K562 (cell line): ENCODE measurements at regions not wholly inside any gene's neighbourhood (a gene's known extent, or its start where the extent isn't known, plus 50 kb on each side); places are given as distances from the start of the nearest gene placed in this dataset.

ENCODE experiments used
- ATAC-seq: fragments of 200-7000 bp; cut with Tn5 transposase; 3 replicates; pipeline ENCODE4 v1.9.1; 2020; ENCODE audit warnings: moderate library complexity
- BruUV-seq: library from RNA; stranded (reverse); fragments of 400-500 nt; replicated peaks from 2 replicates; lab custom pipeline; 2021; lab: Mats Ljungman, UMichigan
- CTCF ChIA-PET: fragments of 300-600 bp; formaldehyde crosslinking; extraction: SDS; loops from one replicate; lab custom pipeline; 2021; ENCODE audit warnings: low intra/inter-chr PET ratio; lab: Yijun Ruan, JAX
- POLR2A ChIA-PET: fragments of 300-600, 350-650 bp; sonication (Branson Sonifier 250); formaldehyde crosslinking; extraction: SDS; loops from one replicate; lab custom pipeline; 2021; ENCODE audit warnings: antibody characterized with exemption, inconsistent platforms; lab: Yijun Ruan, JAX
- DNase-seq, 4 experiments: peaks; one replicate each; pipeline versions ENCODE4 v3.0.0 to v3.0.0-alpha.2; 2011 to 2018; ENCODE audit warnings: low spot score in 3 of 4, mixed read lengths in 3 of 4; ENCODE audit errors: extremely low read depth in 1 of 4
- FAIRE-seq: peaks from 2 replicates; lab custom pipeline; 2011; peaks lifted over from hg19 to GRCh38; lab: Jason Lieb, UNC
- H2AFZ ChIP-seq: 2 replicates; pipeline ENCODE4 v1.6.0; 2011; ENCODE audit warnings: low read depth, low read length, control low read depth, inconsistent platforms
- H3K27ac ChIP-seq: fragments of 200-600 bp; 3 replicates; pipeline ENCODE4 v1.8.0; 2011; ENCODE audit warnings: low read depth, mild to moderate bottlenecking, control low read depth, inconsistent platforms, low read length, moderate library complexity, mixed read lengths; ENCODE audit errors: extremely low read depth
- H3K27me3 ChIP-seq, 2 experiments: fragments of 300-600 bp in 1 of 2; 2 replicates in 1 of 2; 3 replicates in 1 of 2; pipeline versions ENCODE4 v1.6.0 to v1.8.0; 2011; ENCODE audit warnings: inconsistent platforms in 2 of 2, low read length in 2 of 2, mild to moderate bottlenecking in 1 of 2, mixed read lengths in 1 of 2, moderate library complexity in 1 of 2; ENCODE audit not compliant: control insufficient read depth in 2 of 2, insufficient read depth in 2 of 2
- H3K36me3 ChIP-seq: fragments of 300-600 bp; 3 replicates; pipeline ENCODE4 v1.8.0; 2011; ENCODE audit warnings: mild to moderate bottlenecking, low read length, inconsistent platforms; ENCODE audit not compliant: control insufficient read depth, insufficient read depth
- H3K4me1 ChIP-seq, 2 experiments: fragments of 200-600 bp in 1 of 2; replicated peaks in 1 of 2; 2 replicates in 1 of 2; 3 replicates in 1 of 2; pipeline versions ENCODE4 v1.5.1 to v1.8.0; 2011; ENCODE audit warnings: inconsistent platforms in 2 of 2, low read length in 2 of 2, mild to moderate bottlenecking in 1 of 2, mixed read lengths in 1 of 2, moderate library complexity in 1 of 2; ENCODE audit not compliant: control insufficient read depth in 2 of 2, insufficient read depth in 2 of 2
- H3K4me2 ChIP-seq: 2 replicates; pipeline ENCODE4 v1.6.1; 2011; ENCODE audit warnings: low read length, control low read depth, inconsistent platforms, mixed read lengths; ENCODE audit not compliant: insufficient read depth
- H3K4me3 ChIP-seq: fragments of 200-600 bp; sonication (generic), shearing (Covaris generic); 2 replicates; pipeline ENCODE4 v1.5.1; 2016; ENCODE audit warnings: control low read depth, inconsistent platforms
- H3K79me2 ChIP-seq: fragments of 200-600 bp; 3 replicates; pipeline ENCODE4 v1.8.0; 2011; ENCODE audit warnings: low read length, inconsistent platforms; ENCODE audit not compliant: control insufficient read depth, insufficient read depth
- H3K9ac ChIP-seq, 2 experiments: 2 replicates each; pipeline versions ENCODE4 v1.6.0 to v1.6.1; 2011; ENCODE audit warnings: low read depth in 2 of 2, low read length in 2 of 2, control low read depth in 1 of 2, inconsistent platforms in 1 of 2, mild to moderate bottlenecking in 1 of 2, mixed read lengths in 1 of 2; ENCODE audit not compliant: insufficient read depth in 1 of 2
- H3K9me1 ChIP-seq: one replicate; pipeline ENCODE4 v1.6.0; 2011; ENCODE audit warnings: inconsistent platforms, mild to moderate bottlenecking, low read length, moderate library complexity; ENCODE audit not compliant: control insufficient read depth, insufficient read depth
- H3K9me3 ChIP-seq: replicated peaks from 2 replicates; pipeline ENCODE4 v1.5.1; 2011; ENCODE audit warnings: low read depth, low read length, inconsistent platforms; ENCODE audit not compliant: control insufficient read depth, insufficient read depth
- H4K20me1 ChIP-seq: replicated peaks from 2 replicates; pipeline ENCODE4 v1.6.1; 2011; ENCODE audit warnings: low read length, inconsistent platforms, mixed read lengths; ENCODE audit not compliant: control insufficient read depth, insufficient read depth
- ASH1L ChIP-seq: fragments of 450-650 bp; IDR thresholded peaks from 2 replicates; pipeline ENCODE4 v1.6.1; 2018; ENCODE audit warnings: borderline replicate concordance, mild to moderate bottlenecking, low read depth; ENCODE audit not compliant: partially characterized antibody
- CREBBP ChIP-seq: IDR thresholded peaks from one replicate; pipeline ENCODE4 v1.6.1; 2012; ENCODE audit warnings: low read depth, mild to moderate bottlenecking, control low read depth, inconsistent platforms, low read length
- CTBP1 ChIP-seq: fragments of 450-650 bp; IDR thresholded peaks from 2 replicates; pipeline ENCODE4 v1.6.1; 2016; ENCODE audit warnings: borderline replicate concordance
- DPF2 ChIP-seq: fragments of 450-650 bp; IDR thresholded peaks from 2 replicates; pipeline ENCODE4 v1.6.1; 2016
- KLF1 ChIP-seq: fragments of 450-650 bp; IDR thresholded peaks from 2 replicates; pipeline ENCODE4 v1.6.1; 2016; ENCODE audit warnings: missing genetic modification characterization, missing compliant biosample characterization
- KLF13 ChIP-seq: fragments of 450-650 bp; IDR thresholded peaks from 2 replicates; pipeline ENCODE4 v1.6.1; 2016; ENCODE audit warnings: missing genetic modification characterization, low read depth, mild to moderate bottlenecking, missing compliant biosample characterization, moderate library complexity, borderline replicate concordance
- MCM5 ChIP-seq: fragments of 450-650 bp; IDR thresholded peaks from 2 replicates; pipeline ENCODE4 v1.6.1; 2016; ENCODE audit warnings: low read depth
- NCOR1 ChIP-seq: fragments of 450-650 bp; IDR thresholded peaks from 2 replicates; pipeline ENCODE4 v1.6.1; 2016; ENCODE audit warnings: mild to moderate bottlenecking, moderate library complexity
- NR2F6 ChIP-seq: fragments of 450-650 bp; formaldehyde crosslinking; IDR thresholded peaks from 2 replicates; pipeline ENCODE4 v1.4.0; 2020; ENCODE audit warnings: mild to moderate bottlenecking
- PHB ChIP-seq: fragments of 250-450 bp; sonication (Bioruptor Pico); IDR thresholded peaks from 2 replicates; pipeline ENCODE4 v1.5.0; 2021
- PRPF4 ChIP-seq: fragments of 200-400 bp; formaldehyde crosslinking; IDR thresholded peaks from one replicate; pipeline ENCODE4 v1.6.1; 2017; ENCODE audit warnings: low read length, low read depth, mild to moderate bottlenecking; ENCODE audit not compliant: insufficient read depth, poor library complexity, severe bottlenecking
- PURB ChIP-seq: sonication (generic); formaldehyde crosslinking; IDR thresholded peaks from 2 replicates; pipeline ENCODE4 v1.9.0; 2021; ENCODE audit warnings: low read depth, mild to moderate bottlenecking, missing genetic modification reagents
- SMAD4 ChIP-seq: fragments of 250-450 bp; sonication (Bioruptor Pico); conservative IDR thresholded peaks from 2 replicates; pipeline ENCODE4 v1.8.0; 2021; ENCODE audit warnings: inconsistent platforms, mild to moderate bottlenecking, moderate library complexity
- SP1 ChIP-seq: sonication (generic); formaldehyde crosslinking; IDR thresholded peaks from 2 replicates; pipeline ENCODE4 v1.8.1; 2022; ENCODE audit warnings: mild to moderate bottlenecking, missing genetic modification reagents
- TBL1XR1 ChIP-seq, 2 experiments: IDR thresholded peaks; 2 replicates each; pipeline ENCODE4 v1.6.1; 2012; ENCODE audit warnings: improper control_type of control experiment in 2 of 2, low read length in 2 of 2, mild to moderate bottlenecking in 1 of 2
- TFAM ChIP-seq: fragments of 250-450 bp; sonication (Bioruptor Pico); conservative IDR thresholded peaks from 2 replicates; pipeline ENCODE4 v1.5.0; 2021; ENCODE audit warnings: mild to moderate bottlenecking, moderate library complexity
- ZNF408 ChIP-seq: fragments of 250-450 bp; sonication (Bioruptor Pico); IDR thresholded peaks from 2 replicates; pipeline ENCODE4 v1.4.0; 2020; ENCODE audit warnings: low read depth, mild to moderate bottlenecking, moderate library complexity
- ZSCAN32 ChIP-seq: fragments of 450-650 bp; formaldehyde crosslinking; IDR thresholded peaks from 2 replicates; pipeline ENCODE4 v1.4.0; 2020; ENCODE audit warnings: mild to moderate bottlenecking, moderate library complexity
- WGBS: fragments of 100-300 bp; shearing (Covaris generic); methylation state at CpG from one replicate; pipeline ENCODE4 v1.1.6; 2016; ENCODE audit warnings: low coverage, mixed read lengths; ENCODE audit not compliant: insufficient coverage; ENCODE audit errors: missing lambda C conversion rate; 5-methylcytosine and 5-hydroxymethylcytosine counted together
- in situ Hi-C: fragments of 300-500 bp; cut with MboI; formaldehyde crosslinking; loops from 4 replicates; pipeline ENCODE4 v1.15.0; 2018; ENCODE audit warnings: inconsistent platforms, mixed read lengths
- intact Hi-C: fragments of 100-400 bp; cut with micrococcal nuclease; formaldehyde crosslinking; loops from 2 replicates; pipeline ENCODE4 v1.14.2; 2022
- TF ChIP-seq, protein P1 (sequence below): fragments of 250-450 bp; sonication (Bioruptor Pico); IDR thresholded peaks from 2 replicates; pipeline ENCODE4 v1.5.1; 2021; ENCODE audit warnings: mild to moderate bottlenecking
- TF ChIP-seq, protein P2 (sequence below): fragments of 450-650 bp; IDR thresholded peaks from 2 replicates; pipeline ENCODE4 v1.7.0; 2016; ENCODE audit warnings: borderline replicate concordance

DNA sequence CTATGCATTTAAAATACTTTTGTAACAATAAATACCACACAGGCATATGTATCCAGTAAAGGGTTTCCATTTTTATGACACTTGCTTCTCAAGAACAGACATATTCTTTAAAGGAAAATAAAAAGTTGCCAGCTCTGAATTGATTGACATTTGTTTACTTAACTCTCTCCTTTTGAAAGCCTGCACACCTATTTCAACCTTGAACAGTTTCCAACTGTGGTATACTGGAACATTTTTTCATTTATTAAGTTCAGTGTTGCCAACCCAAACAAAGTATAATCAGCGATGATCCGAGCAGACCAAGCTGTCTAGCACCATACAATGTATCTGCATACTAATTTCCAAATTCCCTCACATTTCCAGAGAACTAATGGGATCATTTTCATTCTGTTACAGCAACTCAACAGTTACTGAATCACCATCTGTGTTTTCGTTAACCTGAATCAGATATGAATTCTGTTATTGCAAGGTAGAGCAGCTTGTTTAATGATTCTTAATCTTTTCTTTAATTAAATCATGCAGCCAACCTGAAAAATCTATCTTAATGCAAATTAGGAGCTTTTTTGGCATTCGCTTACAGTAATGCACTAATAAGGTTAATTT is 725.5 kb upstream of the ZEB2 start:
- H3K4me2 ChIP-seq = no peak overlapping the region

More for the DNA sequence above, 725.5 kb upstream of the ZEB2 start:
- Histone ChIP-seq H3K9me1 (no peaks in the 10 kb centered on the region), H4K20me1 (no peaks in the 10 kb centered on the region), H3K4me1 (no peaks in the 10 kb centered on the region), H2AFZ (no peak overlapping the region; the same call in 1 of the 2 replicates), H3K36me3 (no peaks in the 10 kb centered on the region)
- BruUV-seq = no TSS peak
- ATAC-seq = no peak
- WGBS = 35% methylated on average over 4 of the region's 4 CpGs
- intact Hi-C loops = no loop called here
- FAIRE-seq = no peak
- TF ChIP-seq TBL1XR1 (IDR thresholded peaks at IDR 0.05; ENCODE audit: low read length in 2 of 2) = no peak
- TF ChIP-seq DPF2 = no peak
- no peak for TF ChIP-seq PURB (CRISPR knock-in tag)
- TF ChIP-seq NCOR1 = no peak
- TF ChIP-seq ZSCAN32 (CRISPR knock-in tag) = no peak
- TF ChIP-seq CTBP1 = no peak
- no peak for TF ChIP-seq TFAM
- TF ChIP-seq KLF13 (tag) = no peak
- no peak for TF ChIP-seq ASH1L
- TF ChIP-seq ZNF408 (CRISPR knock-in tag) = no peak
- no peak for TF ChIP-seq KLF1 (tag)
- no peak for TF ChIP-seq SP1
- TF ChIP-seq SMAD4 (CRISPR knock-in tag) = no peak
- TF ChIP-seq CREBBP = no peak
- TF ChIP-seq, protein P1, sequence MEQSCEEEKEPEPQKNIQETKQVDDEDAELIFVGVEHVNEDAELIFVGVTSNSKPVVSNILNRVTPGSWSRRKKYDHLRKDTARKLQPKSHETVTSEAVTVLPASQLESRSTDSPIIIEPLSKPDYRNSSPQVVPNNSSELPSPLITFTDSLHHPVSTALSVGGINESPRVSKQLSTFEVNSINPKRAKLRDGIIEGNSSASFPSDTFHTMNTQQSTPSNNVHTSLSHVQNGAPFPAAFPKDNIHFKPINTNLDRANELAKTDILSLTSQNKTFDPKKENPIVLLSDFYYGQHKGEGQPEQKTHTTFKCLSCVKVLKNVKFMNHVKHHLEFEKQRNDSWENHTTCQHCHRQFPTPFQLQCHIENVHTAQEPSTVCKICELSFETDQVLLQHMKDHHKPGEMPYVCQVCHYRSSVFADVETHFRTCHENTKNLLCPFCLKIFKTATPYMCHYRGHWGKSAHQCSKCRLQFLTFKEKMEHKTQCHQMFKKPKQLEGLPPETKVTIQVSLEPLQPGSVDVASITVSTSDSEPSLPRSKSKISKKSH (CRISPR knock-in tag) = no peak
- TF ChIP-seq PHB (CRISPR knock-in tag) = no peak
- TF ChIP-seq, protein P2, sequence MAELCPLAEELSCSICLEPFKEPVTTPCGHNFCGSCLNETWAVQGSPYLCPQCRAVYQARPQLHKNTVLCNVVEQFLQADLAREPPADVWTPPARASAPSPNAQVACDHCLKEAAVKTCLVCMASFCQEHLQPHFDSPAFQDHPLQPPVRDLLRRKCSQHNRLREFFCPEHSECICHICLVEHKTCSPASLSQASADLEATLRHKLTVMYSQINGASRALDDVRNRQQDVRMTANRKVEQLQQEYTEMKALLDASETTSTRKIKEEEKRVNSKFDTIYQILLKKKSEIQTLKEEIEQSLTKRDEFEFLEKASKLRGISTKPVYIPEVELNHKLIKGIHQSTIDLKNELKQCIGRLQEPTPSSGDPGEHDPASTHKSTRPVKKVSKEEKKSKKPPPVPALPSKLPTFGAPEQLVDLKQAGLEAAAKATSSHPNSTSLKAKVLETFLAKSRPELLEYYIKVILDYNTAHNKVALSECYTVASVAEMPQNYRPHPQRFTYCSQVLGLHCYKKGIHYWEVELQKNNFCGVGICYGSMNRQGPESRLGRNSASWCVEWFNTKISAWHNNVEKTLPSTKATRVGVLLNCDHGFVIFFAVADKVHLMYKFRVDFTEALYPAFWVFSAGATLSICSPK = no peak
- TF ChIP-seq PRPF4 = no peak
- TF ChIP-seq NR2F6 (CRISPR knock-in tag) = no peak
- no peak for TF ChIP-seq MCM5
- TF ChIP-seq, all 486 proteins: peak for 0
- DNase-seq = no peak
- no peak overlapping the region for H3K4me3 ChIP-seq
- ChIA-PET CTCF (no interaction called here), POLR2A (no interaction called here)
- in situ Hi-C loops = no loop called here
- no peaks in the 10 kb centered on the region for H3K79me2 ChIP-seq
- no peak overlapping the region for H3K9ac ChIP-seq
- H3K9me3 ChIP-seq = no peaks in the 10 kb centered on the region
- H3K27ac ChIP-seq = no peak overlapping the region
- H3K27me3 ChIP-seq = no peaks in the 10 kb centered on the region
